Epidermal melanocyte (primary cell): ENCODE measurements at regions not wholly inside any gene's neighbourhood (a gene's known extent, or its start where the extent isn't known, plus 50 kb on each side); places are given as distances from the start of the nearest gene placed in this dataset.

Source experiments
- DNase-seq: peaks from one replicate; pipeline ENCODE4 v3.0.0; 2011; ENCODE audit warnings: low spot score; ENCODE audit not compliant: insufficient read length

- DNase-seq: no peak
Measured at GRCh38 chr10:128369101-128369650, 243.0 kb upstream of the MKI67 start.

- DNase-seq: no peak
Measured at GRCh38 chr10:128373071-128373749, 247.0 kb upstream of the MKI67 start.

GRCh38 chr10:128373831-128374230 is 247.6 kb upstream of the MKI67 start:
- DNase-seq: no peak

- DNase-seq: no peak
Measured at GRCh38 chr10:128375171-128375570, 248.9 kb upstream of the MKI67 start.

- no peak for DNase-seq
Measured at GRCh38 chr10:128377364-128377987, 251.3 kb upstream of the MKI67 start.

- DNase-seq: no peak
Measured at GRCh38 chr10:128377988-128378387, 251.8 kb upstream of the MKI67 start.

GRCh38 chr10:128380946-128381345 is 254.7 kb upstream of the MKI67 start:
- no peak for DNase-seq

GRCh38 chr10:128382225-128382624 is 256.0 kb upstream of the MKI67 start:
- DNase-seq: no peak

GRCh38 chr10:128384831-128385230 is 258.6 kb upstream of the MKI67 start:
- DNase-seq: no peak

GRCh38 chr10:128386231-128386630 is 260.0 kb upstream of the MKI67 start:
- no peak for DNase-seq

GRCh38 chr10:128386816-128387604 is 260.8 kb upstream of the MKI67 start:
- DNase-seq: no peak

- no peak for DNase-seq
Measured at GRCh38 chr10:128390596-128390995, 264.4 kb upstream of the MKI67 start.

- DNase-seq: no peak
Measured at GRCh38 chr10:128393546-128393945, 267.3 kb upstream of the MKI67 start.

GRCh38 chr10:128398118-128398517 is 271.9 kb upstream of the MKI67 start:
- DNase-seq: no peak

GRCh38 chr10:128398999-128399398 is 272.8 kb upstream of the MKI67 start:
- no peak for DNase-seq

- no peak for DNase-seq
Measured at GRCh38 chr10:128400564-128400963, 274.3 kb upstream of the MKI67 start.

GRCh38 chr10:128405450-128405849 is 279.2 kb upstream of the MKI67 start:
- no peak for DNase-seq

- no peak for DNase-seq
Measured at GRCh38 chr10:128411643-128412042, 285.4 kb upstream of the MKI67 start.

GRCh38 chr10:128414568-128414967 is 288.3 kb upstream of the MKI67 start:
- DNase-seq: no peak

GRCh38 chr10:128416231-128416630 is 290.0 kb upstream of the MKI67 start:
- no peak for DNase-seq

- DNase-seq: no peak
Measured at GRCh38 chr10:128417826-128418225, 291.6 kb upstream of the MKI67 start.

GRCh38 chr10:128418819-128419218 is 292.6 kb upstream of the MKI67 start:
- DNase-seq: no peak
